Thoracic aorta (tissue), 2 donors: ENCODE measurements at regions not wholly inside any gene's neighbourhood (a gene's known extent, or its start where the extent isn't known, plus 50 kb on each side); places are given as distances from the start of the nearest gene placed in this dataset.

Experiments
- ATAC-seq: fragments of 150-250 bp; one replicate; pipeline ENCODE4 v1.8.0; 2017; ENCODE audit warnings: low read depth; ENCODE audit not compliant: insufficient number of reproducible peaks, low FRiP score
- DNase-seq: peaks from one replicate; pipeline ENCODE4 v3.0.0-alpha.2; 2020; ENCODE audit warnings: low spot score
- H3K27ac ChIP-seq, 2 donors: fragments of 200-600 bp; sonication (generic); 1 replicate in 1 of 2; 2 replicates in 1 of 2; pipeline ENCODE4 v1.5.1; 2016; ENCODE audit warnings: mild to moderate bottlenecking in 2 of 2, moderate library complexity in 2 of 2
- H3K27me3 ChIP-seq: fragments of 200-600 bp; sonication (generic); replicated peaks from 2 replicates; pipeline ENCODE4 v1.6.0; 2016; ENCODE audit warnings: mild to moderate bottlenecking; ENCODE audit not compliant: insufficient read depth
- H3K36me3 ChIP-seq: fragments of 200-600 bp; sonication (generic); one replicate; pipeline ENCODE4 v1.5.1; 2016
- H3K4me1 ChIP-seq, 2 donors: fragments of 200-600 bp; sonication (generic); 1 replicate in 1 of 2; 2 replicates in 1 of 2; pipeline versions ENCODE4 v1.5.1 to v1.6.0; 2016; ENCODE audit warnings: low read depth in 2 of 2, mild to moderate bottlenecking in 1 of 2; ENCODE audit not compliant: control insufficient read depth in 1 of 2
- H3K4me3 ChIP-seq: fragments of 200-600 bp; sonication (generic); 2 replicates; pipeline ENCODE4 v1.5.1; 2016; ENCODE audit warnings: mild to moderate bottlenecking
- H3K9me3 ChIP-seq: fragments of 200-600 bp; sonication (generic); 2 replicates; pipeline ENCODE4 v1.5.1; 2016
- CTCF ChIP-seq: fragments of 200-600 bp; sonication (generic); IDR thresholded peaks from one replicate; pipeline ENCODE4 v1.5.1; 2019; ENCODE audit warnings: antibody characterized with exemption

- Histone ChIP-seq H3K27ac (no peak overlapping the region), H3K27me3 (peaks cover 7% of the 10 kb centered on the region), H3K9me3 (no peaks in the 10 kb centered on the region), H3K4me1 (no peaks in the 10 kb centered on the region), H3K36me3 (no peaks in the 10 kb centered on the region), H3K4me3 (no peak overlapping the region)
- DNase-seq, result no peak
- no peak for TF ChIP-seq CTCF
- no peak for ATAC-seq
These were observed 665.5 kb downstream of the PTPRU start for GRCh38 chr1:29901624-29902325.

- Histone ChIP-seq H3K27ac (no peak overlapping the region), H3K9me3 (no peaks in the 10 kb centered on the region), H3K36me3 (no peaks in the 10 kb centered on the region), H3K4me1 (no peaks in the 10 kb centered on the region), H3K4me3 (no peak overlapping the region), H3K27me3 (peaks cover 7% of the 10 kb centered on the region)
- ATAC-seq (no peak), DNase-seq (no peak)
- TF ChIP-seq CTCF, result no peak
These were observed 664.4 kb downstream of the PTPRU start for GRCh38 chr1:29900712-29901111.

GRCh38 chr1:29900104-29900679 is 663.9 kb downstream of the PTPRU start:
- no peak for ATAC-seq
- peaks cover 7% of the 10 kb centered on the region for H3K27me3 ChIP-seq

GRCh38 chr1:29896791-29897714 is 660.7 kb downstream of the PTPRU start:
- H3K36me3 ChIP-seq, result no peaks in the 10 kb centered on the region
- ATAC-seq, result no peak
- H3K27me3 ChIP-seq, result peaks cover 7% of the 10 kb centered on the region
- no peak for TF ChIP-seq CTCF
- H3K4me3 ChIP-seq, result no peak overlapping the region
- no peak for DNase-seq
- no peaks in the 10 kb centered on the region for H3K4me1 ChIP-seq
- no peaks in the 10 kb centered on the region for H3K9me3 ChIP-seq
- H3K27ac ChIP-seq, result no peak overlapping the region

More at GRCh38 chr1:29900104-29900679, 663.9 kb downstream of the PTPRU start:
- DNase-seq, result no peak
- TF ChIP-seq CTCF, result no peak
- no peaks in the 10 kb centered on the region for H3K4me1 ChIP-seq
- H3K36me3 ChIP-seq, result no peaks in the 10 kb centered on the region
- H3K27ac ChIP-seq, result no peak overlapping the region
- H3K4me3 ChIP-seq, result no peak overlapping the region
- no peaks in the 10 kb centered on the region for H3K9me3 ChIP-seq

- Histone ChIP-seq H3K4me3 (no peak overlapping the region), H3K27me3 (peaks cover under 1% of the 10 kb centered on the region), H3K36me3 (no peaks in the 10 kb centered on the region), H3K27ac (no peak overlapping the region), H3K9me3 (no peaks in the 10 kb centered on the region), H3K4me1 (no peaks in the 10 kb centered on the region)
- ATAC-seq (no peak), DNase-seq (no peak)
- TF ChIP-seq CTCF, result no peak
These were observed 660.0 kb downstream of the PTPRU start for GRCh38 chr1:29896300-29896699.
